GM23338 (cell line): ENCODE measurements at regions not wholly inside any gene's neighbourhood (a gene's known extent, or its start where the extent isn't known, plus 50 kb on each side); places are given as distances from the start of the nearest gene placed in this dataset.

Source experiments
- ATAC-seq: fragments of 200-7000 bp; cut with Tn5 transposase; 3 replicates; pipeline ENCODE4 v1.9.1; 2020
- DNase-seq: peaks from one replicate; pipeline ENCODE4 v3.0.0-alpha.2; 2015; ENCODE audit warnings: low spot score
- H2AFZ ChIP-seq: fragments of 200-600 bp; sonication (generic); 2 replicates; pipeline ENCODE4 v1.8.0; 2016; ENCODE audit warnings: antibody characterized with exemption, mild to moderate bottlenecking, moderate library complexity
- H3F3A ChIP-seq: fragments of 200-600 bp; sonication (generic); replicated peaks from 2 replicates; pipeline ENCODE4 v1.8.0; 2017; ENCODE audit warnings: antibody characterized with exemption, mixed run types, low read depth
- H3K27ac ChIP-seq: fragments of 200-600 bp; sonication (generic); 2 replicates; pipeline ENCODE4 v1.6.1; 2016; ENCODE audit warnings: low read depth
- H3K27me3 ChIP-seq: fragments of 200-600 bp; sonication (generic); 2 replicates; pipeline ENCODE4 v1.8.0; 2016; ENCODE audit warnings: mild to moderate bottlenecking, mixed run types, moderate library complexity; ENCODE audit not compliant: insufficient read depth
- H3K36me3 ChIP-seq: fragments of 200-600 bp; sonication (generic); 2 replicates; pipeline ENCODE4 v1.8.0; 2016; ENCODE audit warnings: mild to moderate bottlenecking; ENCODE audit not compliant: insufficient read depth
- H3K4me1 ChIP-seq: fragments of 200-600 bp; sonication (generic); 2 replicates; pipeline ENCODE4 v1.8.0; 2016; ENCODE audit warnings: mild to moderate bottlenecking, moderate library complexity; ENCODE audit not compliant: insufficient read depth
- H3K4me2 ChIP-seq: fragments of 200-600 bp; sonication (generic); 2 replicates; pipeline ENCODE4 v1.7.1; 2017; ENCODE audit warnings: mixed run types
- H3K4me3 ChIP-seq: fragments of 200-600 bp; sonication (generic); 2 replicates; pipeline ENCODE4 v1.6.1; 2016; ENCODE audit warnings: mixed run types
- H3K79me2 ChIP-seq: fragments of 200-600 bp; sonication (generic); replicated peaks from 2 replicates; pipeline ENCODE4 v1.8.0; 2017; ENCODE audit warnings: mild to moderate bottlenecking; ENCODE audit not compliant: insufficient read depth
- H3K9me2 ChIP-seq: fragments of 200-600 bp; sonication (generic); 2 replicates; pipeline ENCODE4 v1.8.0; 2017; ENCODE audit not compliant: insufficient read depth
- H4K20me1 ChIP-seq: fragments of 200-600 bp; sonication (generic); replicated peaks from 2 replicates; pipeline ENCODE4 v1.8.0; 2017; ENCODE audit warnings: mild to moderate bottlenecking; ENCODE audit not compliant: insufficient read depth
- H3K27ac Mint-ChIP-seq: 2 replicates; pipeline ENCODE4 v1.8.0; 2020; ENCODE audit warnings: inconsistent platforms, mild to moderate bottlenecking, moderate library complexity, mixed read lengths
- H3K27me3 Mint-ChIP-seq: 3 replicates; pipeline ENCODE4 v1.8.0; 2022; ENCODE audit warnings: low read depth, mild to moderate bottlenecking, moderate library complexity, mixed read lengths, inconsistent platforms; ENCODE audit not compliant: insufficient read depth, poor library complexity
- H3K36me3 Mint-ChIP-seq: 3 replicates; pipeline ENCODE4 v1.8.0; 2021; ENCODE audit warnings: low read depth, mild to moderate bottlenecking, inconsistent platforms, moderate library complexity, mixed read lengths
- H3K4me1 Mint-ChIP-seq: 3 replicates; pipeline ENCODE4 v1.8.0; 2020; ENCODE audit warnings: mild to moderate bottlenecking, inconsistent platforms, mixed read lengths
- H3K4me3 Mint-ChIP-seq: 3 replicates; pipeline ENCODE4 v1.8.0; 2021; ENCODE audit warnings: moderate library complexity, mild to moderate bottlenecking, inconsistent platforms, mixed read lengths
- H3K9me3 Mint-ChIP-seq: 3 replicates; pipeline ENCODE4 v1.8.0; 2020; ENCODE audit warnings: moderate library complexity, mild to moderate bottlenecking, inconsistent platforms, mixed read lengths
- CREB1 ChIP-seq: fragments of 250-450 bp; sonication (Bioruptor Pico); IDR thresholded peaks from 2 replicates; pipeline ENCODE4 v1.5.0; 2020; ENCODE audit warnings: low read depth, mild to moderate bottlenecking, moderate library complexity
- EZH2 ChIP-seq: fragments of 200-600 bp; sonication (generic); IDR thresholded peaks from one replicate; pipeline ENCODE4 v1.8.0; 2017; ENCODE audit warnings: antibody characterized with exemption, mild to moderate bottlenecking, low read depth; ENCODE audit not compliant: unreplicated experiment
- EZH2phosphoT487 ChIP-seq: fragments of 200-600 bp; sonication (generic); IDR thresholded peaks from one replicate; pipeline ENCODE4 v1.8.1; 2018; ENCODE audit warnings: antibody characterized with exemption; ENCODE audit not compliant: unreplicated experiment
- JUNB ChIP-seq: IDR thresholded peaks from one replicate; pipeline ENCODE4 v1.6.1; 2016; ENCODE audit warnings: antibody characterized with exemption; ENCODE audit not compliant: unreplicated experiment
- STAT1 ChIP-seq: IDR thresholded peaks from one replicate; pipeline ENCODE4 v1.6.1; 2016; ENCODE audit warnings: antibody characterized with exemption; ENCODE audit not compliant: unreplicated experiment
- TF ChIP-seq, protein P1 (sequence below): IDR thresholded peaks from one replicate; pipeline ENCODE4 v1.6.1; 2018; ENCODE audit warnings: antibody characterized with exemption; ENCODE audit not compliant: unreplicated experiment
- TF ChIP-seq, protein P2 (sequence below): fragments of 250-450 bp; sonication (Bioruptor Pico); IDR thresholded peaks from 2 replicates; pipeline ENCODE4 v1.5.0; 2020; ENCODE audit warnings: mild to moderate bottlenecking, moderate library complexity
- TF ChIP-seq, protein P3 (sequence below), 2 experiments: fragments of 200-600 bp in 1 of 2; sonication (generic) in 1 of 2; conservative IDR thresholded peaks; 2 replicates each; pipeline versions ENCODE4 v1.5.1 to v1.6.1; 2016 to 2017; ENCODE audit warnings: antibody characterized with exemption in 2 of 2, low read depth in 2 of 2, mild to moderate bottlenecking in 2 of 2, moderate library complexity in 1 of 2

DNA sequence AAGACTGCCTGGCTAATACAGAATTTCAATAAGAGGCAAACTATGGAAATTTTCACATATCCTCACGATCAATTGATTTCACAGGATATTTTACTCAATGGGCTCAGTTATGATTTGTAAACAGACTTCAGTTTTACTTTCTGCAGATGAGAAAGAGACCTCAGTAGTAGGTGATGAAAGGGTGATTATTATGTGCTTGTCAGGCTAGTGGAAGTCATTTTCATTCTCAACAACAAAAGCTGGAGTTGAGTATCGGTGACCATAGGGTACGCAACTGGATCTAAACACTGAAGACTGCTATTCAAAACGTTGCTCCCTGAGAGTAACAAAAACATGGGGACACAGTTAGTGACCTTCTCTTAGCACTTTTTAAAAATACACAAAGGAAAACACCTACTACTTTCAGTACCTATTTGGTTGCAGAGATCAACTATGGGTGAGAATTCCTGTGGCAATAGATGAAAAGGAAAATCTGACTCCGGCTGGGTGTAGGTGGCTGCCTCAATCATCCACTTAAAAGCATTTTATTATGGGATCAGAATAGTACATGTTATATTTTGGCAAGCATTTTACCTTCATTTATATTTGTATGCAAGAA, 126.2 kb upstream of the VRK2 start (continued):
- no peak for TF ChIP-seq EZH2
- TF ChIP-seq CREB1 = no peak
- TF ChIP-seq STAT1 = no peak
- TF ChIP-seq, protein P1, sequence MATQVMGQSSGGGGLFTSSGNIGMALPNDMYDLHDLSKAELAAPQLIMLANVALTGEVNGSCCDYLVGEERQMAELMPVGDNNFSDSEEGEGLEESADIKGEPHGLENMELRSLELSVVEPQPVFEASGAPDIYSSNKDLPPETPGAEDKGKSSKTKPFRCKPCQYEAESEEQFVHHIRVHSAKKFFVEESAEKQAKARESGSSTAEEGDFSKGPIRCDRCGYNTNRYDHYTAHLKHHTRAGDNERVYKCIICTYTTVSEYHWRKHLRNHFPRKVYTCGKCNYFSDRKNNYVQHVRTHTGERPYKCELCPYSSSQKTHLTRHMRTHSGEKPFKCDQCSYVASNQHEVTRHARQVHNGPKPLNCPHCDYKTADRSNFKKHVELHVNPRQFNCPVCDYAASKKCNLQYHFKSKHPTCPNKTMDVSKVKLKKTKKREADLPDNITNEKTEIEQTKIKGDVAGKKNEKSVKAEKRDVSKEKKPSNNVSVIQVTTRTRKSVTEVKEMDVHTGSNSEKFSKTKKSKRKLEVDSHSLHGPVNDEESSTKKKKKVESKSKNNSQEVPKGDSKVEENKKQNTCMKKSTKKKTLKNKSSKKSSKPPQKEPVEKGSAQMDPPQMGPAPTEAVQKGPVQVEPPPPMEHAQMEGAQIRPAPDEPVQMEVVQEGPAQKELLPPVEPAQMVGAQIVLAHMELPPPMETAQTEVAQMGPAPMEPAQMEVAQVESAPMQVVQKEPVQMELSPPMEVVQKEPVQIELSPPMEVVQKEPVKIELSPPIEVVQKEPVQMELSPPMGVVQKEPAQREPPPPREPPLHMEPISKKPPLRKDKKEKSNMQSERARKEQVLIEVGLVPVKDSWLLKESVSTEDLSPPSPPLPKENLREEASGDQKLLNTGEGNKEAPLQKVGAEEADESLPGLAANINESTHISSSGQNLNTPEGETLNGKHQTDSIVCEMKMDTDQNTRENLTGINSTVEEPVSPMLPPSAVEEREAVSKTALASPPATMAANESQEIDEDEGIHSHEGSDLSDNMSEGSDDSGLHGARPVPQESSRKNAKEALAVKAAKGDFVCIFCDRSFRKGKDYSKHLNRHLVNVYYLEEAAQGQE = no peak
- TF ChIP-seq JUNB = no peak

DNA sequence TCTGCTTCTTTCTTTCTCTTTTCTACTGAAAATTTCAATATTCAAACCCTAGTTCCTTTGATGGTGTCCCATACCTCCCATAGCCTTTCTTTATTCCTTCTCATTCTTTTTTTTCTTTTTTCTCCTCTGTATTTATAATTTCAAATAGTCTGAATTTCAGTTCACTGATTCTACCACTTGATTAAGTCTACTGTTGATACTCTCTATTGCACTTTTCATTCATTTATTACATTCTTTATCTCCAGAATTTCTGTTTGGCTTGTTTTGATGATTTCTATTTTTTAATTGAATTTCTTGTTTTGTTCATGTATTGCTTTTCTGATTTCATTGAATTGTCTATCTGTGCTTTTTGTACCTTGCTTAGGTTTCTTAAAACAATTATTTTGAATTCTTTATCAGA, 111.9 kb upstream of the VRK2 start:
- Mint-ChIP-seq H3K9me3 (peaks cover 10% of the 10 kb centered on the region; the same call in 2 of the 3 replicates), H3K36me3 (peaks cover 3% of the 10 kb centered on the region; the same call in 2 of the 3 replicates), H3K27ac (no peak overlapping the region), H3K27me3 (peaks cover 3% of the 10 kb centered on the region), H3K4me1 (peaks cover 6% of the 10 kb centered on the region; the same call in 2 of the 3 replicates), H3K4me3 (no peak overlapping the region)
- H3K27me3 ChIP-seq = no peaks in the 10 kb centered on the region
- H3K9me2 ChIP-seq = no peaks in the 10 kb centered on the region
- H3K4me2 ChIP-seq = no peak overlapping the region
- H3K79me2 ChIP-seq = no peaks in the 10 kb centered on the region
- DNase-seq (no peak), ATAC-seq (no peak)
- H2AFZ ChIP-seq = no peak overlapping the region
- no peaks in the 10 kb centered on the region for H3F3A ChIP-seq
- 0 out of 2 replicates have a peak, but pooled peaks cover 14% of the 10 kb centered on the region for H3K4me1 ChIP-seq
- H4K20me1 ChIP-seq = no peaks in the 10 kb centered on the region
- H3K36me3 ChIP-seq = no peaks in the 10 kb centered on the region
- H3K4me3 ChIP-seq = no peak overlapping the region
- H3K27ac ChIP-seq = no peak overlapping the region
- TF ChIP-seq EZH2phosphoT487 (no peak), EZH2 (no peak)
- TF ChIP-seq, protein P2, sequence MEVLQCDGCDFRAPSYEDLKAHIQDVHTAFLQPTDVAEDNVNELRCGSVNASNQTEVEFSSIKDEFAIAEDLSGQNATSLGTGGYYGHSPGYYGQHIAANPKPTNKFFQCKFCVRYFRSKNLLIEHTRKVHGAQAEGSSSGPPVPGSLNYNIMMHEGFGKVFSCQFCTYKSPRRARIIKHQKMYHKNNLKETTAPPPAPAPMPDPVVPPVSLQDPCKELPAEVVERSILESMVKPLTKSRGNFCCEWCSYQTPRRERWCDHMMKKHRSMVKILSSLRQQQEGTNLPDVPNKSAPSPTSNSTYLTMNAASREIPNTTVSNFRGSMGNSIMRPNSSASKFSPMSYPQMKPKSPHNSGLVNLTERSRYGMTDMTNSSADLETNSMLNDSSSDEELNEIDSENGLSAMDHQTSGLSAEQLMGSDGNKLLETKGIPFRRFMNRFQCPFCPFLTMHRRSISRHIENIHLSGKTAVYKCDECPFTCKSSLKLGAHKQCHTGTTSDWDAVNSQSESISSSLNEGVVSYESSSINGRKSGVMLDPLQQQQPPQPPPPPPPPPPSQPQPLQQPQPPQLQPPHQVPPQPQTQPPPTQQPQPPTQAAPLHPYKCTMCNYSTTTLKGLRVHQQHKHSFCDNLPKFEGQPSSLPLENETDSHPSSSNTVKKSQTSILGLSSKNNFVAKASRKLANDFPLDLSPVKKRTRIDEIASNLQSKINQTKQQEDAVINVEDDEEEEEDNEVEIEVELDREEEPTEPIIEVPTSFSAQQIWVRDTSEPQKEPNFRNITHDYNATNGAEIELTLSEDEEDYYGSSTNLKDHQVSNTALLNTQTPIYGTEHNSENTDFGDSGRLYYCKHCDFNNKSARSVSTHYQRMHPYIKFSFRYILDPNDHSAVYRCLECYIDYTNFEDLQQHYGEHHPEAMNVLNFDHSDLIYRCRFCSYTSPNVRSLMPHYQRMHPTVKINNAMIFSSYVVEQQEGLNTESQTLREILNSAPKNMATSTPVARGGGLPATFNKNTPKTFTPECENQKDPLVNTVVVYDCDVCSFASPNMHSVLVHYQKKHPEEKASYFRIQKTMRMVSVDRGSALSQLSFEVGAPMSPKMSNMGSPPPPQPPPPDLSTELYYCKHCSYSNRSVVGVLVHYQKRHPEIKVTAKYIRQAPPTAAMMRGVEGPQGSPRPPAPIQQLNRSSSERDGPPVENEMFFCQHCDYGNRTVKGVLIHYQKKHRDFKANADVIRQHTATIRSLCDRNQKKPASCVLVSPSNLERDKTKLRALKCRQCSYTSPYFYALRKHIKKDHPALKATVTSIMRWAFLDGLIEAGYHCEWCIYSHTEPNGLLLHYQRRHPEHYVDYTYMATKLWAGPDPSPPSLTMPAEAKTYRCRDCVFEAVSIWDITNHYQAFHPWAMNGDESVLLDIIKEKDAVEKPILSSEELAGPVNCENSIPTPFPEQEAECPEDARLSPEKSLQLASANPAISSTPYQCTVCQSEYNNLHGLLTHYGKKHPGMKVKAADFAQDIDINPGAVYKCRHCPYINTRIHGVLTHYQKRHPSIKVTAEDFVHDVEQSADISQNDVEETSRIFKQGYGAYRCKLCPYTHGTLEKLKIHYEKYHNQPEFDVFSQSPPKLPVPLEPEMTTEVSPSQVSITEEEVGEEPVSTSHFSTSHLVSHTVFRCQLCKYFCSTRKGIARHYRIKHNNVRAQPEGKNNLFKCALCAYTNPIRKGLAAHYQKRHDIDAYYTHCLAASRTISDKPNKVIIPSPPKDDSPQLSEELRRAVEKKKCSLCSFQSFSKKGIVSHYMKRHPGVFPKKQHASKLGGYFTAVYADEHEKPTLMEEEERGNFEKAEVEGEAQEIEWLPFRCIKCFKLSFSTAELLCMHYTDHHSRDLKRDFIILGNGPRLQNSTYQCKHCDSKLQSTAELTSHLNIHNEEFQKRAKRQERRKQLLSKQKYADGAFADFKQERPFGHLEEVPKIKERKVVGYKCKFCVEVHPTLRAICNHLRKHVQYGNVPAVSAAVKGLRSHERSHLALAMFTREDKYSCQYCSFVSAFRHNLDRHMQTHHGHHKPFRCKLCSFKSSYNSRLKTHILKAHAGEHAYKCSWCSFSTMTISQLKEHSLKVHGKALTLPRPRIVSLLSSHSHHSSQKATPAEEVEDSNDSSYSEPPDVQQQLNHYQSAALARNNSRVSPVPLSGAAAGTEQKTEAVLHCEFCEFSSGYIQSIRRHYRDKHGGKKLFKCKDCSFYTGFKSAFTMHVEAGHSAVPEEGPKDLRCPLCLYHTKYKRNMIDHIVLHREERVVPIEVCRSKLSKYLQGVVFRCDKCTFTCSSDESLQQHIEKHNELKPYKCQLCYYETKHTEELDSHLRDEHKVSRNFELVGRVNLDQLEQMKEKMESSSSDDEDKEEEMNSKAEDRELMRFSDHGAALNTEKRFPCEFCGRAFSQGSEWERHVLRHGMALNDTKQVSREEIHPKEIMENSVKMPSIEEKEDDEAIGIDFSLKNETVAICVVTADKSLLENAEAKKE (CRISPR knock-in tag) = no peak
- TF ChIP-seq, protein P1 = no peak
- TF ChIP-seq, protein P3, sequence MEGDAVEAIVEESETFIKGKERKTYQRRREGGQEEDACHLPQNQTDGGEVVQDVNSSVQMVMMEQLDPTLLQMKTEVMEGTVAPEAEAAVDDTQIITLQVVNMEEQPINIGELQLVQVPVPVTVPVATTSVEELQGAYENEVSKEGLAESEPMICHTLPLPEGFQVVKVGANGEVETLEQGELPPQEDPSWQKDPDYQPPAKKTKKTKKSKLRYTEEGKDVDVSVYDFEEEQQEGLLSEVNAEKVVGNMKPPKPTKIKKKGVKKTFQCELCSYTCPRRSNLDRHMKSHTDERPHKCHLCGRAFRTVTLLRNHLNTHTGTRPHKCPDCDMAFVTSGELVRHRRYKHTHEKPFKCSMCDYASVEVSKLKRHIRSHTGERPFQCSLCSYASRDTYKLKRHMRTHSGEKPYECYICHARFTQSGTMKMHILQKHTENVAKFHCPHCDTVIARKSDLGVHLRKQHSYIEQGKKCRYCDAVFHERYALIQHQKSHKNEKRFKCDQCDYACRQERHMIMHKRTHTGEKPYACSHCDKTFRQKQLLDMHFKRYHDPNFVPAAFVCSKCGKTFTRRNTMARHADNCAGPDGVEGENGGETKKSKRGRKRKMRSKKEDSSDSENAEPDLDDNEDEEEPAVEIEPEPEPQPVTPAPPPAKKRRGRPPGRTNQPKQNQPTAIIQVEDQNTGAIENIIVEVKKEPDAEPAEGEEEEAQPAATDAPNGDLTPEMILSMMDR (conservative IDR thresholded peaks at IDR 0.05; ENCODE audit: low read depth in 2 of 2) = no peak
